Globus pallidus (tissue), 1 donor: ENCODE measurements at regions not wholly inside any gene's neighbourhood (a gene's known extent, or its start where the extent isn't known, plus 50 kb on each side); places are given as distances from the start of the nearest gene placed in this dataset.
"Not testable (repeated sequence)": the region's sequence is repeated elsewhere in the genome, so short reads cannot be mapped to it uniquely, and the experiment has no call there.

Source experiments
- DNase-seq: peaks from one replicate; pipeline ENCODE4 v3.0.0-alpha.2; 2015; ENCODE audit warnings: low spot score

GRCh38 chrX:77160301-77160700 is 286.9 kb upstream of the FGF16 start:
- DNase-seq: no peak

- no peak for DNase-seq
Observed at GRCh38 chrX:77162777-77163176, 284.4 kb upstream of the FGF16 start.

GRCh38 chrX:77167993-77168392 is 279.2 kb upstream of the FGF16 start:
- DNase-seq: no peak

- no peak for DNase-seq
Observed at GRCh38 chrX:77174680-77175519, 272.3 kb upstream of the FGF16 start.

- DNase-seq: no peak
Observed at GRCh38 chrX:77200663-77201062, 246.5 kb upstream of the FGF16 start.

GRCh38 chrX:77223046-77223445 is 224.1 kb upstream of the FGF16 start:
- DNase-seq: no peak

- no peak for DNase-seq
Observed at GRCh38 chrX:77264490-77264889, 182.7 kb upstream of the FGF16 start.

- DNase-seq: no peak
Observed at GRCh38 chrX:77275392-77275791, 171.8 kb upstream of the FGF16 start.

- no peak for DNase-seq
Observed at GRCh38 chrX:77276742-77277141, 170.4 kb upstream of the FGF16 start.

GRCh38 chrX:77277911-77278310 is 169.3 kb upstream of the FGF16 start:
- DNase-seq: no peak

- DNase-seq: not testable (repeated sequence)
Observed at GRCh38 chrX:77279373-77279772, 167.8 kb upstream of the FGF16 start.

- DNase-seq: no peak
Observed at GRCh38 chrX:77293331-77293995, 153.7 kb upstream of the FGF16 start.

GRCh38 chrX:77298296-77298695 is 148.9 kb upstream of the FGF16 start:
- no peak for DNase-seq

GRCh38 chrX:77298790-77299189 is 148.4 kb upstream of the FGF16 start:
- no peak for DNase-seq

GRCh38 chrX:77299549-77299948 is 147.6 kb upstream of the FGF16 start:
- no peak for DNase-seq

- no peak for DNase-seq
Observed at GRCh38 chrX:77342004-77342403, 105.2 kb upstream of the FGF16 start.

- DNase-seq: no peak
Observed at GRCh38 chrX:77346859-77347258, 100.3 kb upstream of the FGF16 start.

GRCh38 chrX:77347572-77347971 is 99.6 kb upstream of the FGF16 start:
- no peak for DNase-seq

GRCh38 chrX:77389891-77390290 is 57.3 kb upstream of the FGF16 start:
- no peak for DNase-seq

GRCh38 chrX:77390365-77390764 is 56.8 kb upstream of the FGF16 start:
- DNase-seq: not testable (repeated sequence)

- DNase-seq: no peak
Observed at GRCh38 chrX:77396781-77397180, 50.4 kb upstream of the FGF16 start.
